Ishikawa (cell line): ENCODE measurements at regions not wholly inside any gene's neighbourhood (a gene's known extent, or its start where the extent isn't known, plus 50 kb on each side); places are given as distances from the start of the nearest gene placed in this dataset.

Experiments used
- CEBPB ChIP-seq: IDR thresholded peaks from 2 replicates; pipeline ENCODE4 v1.6.1; 2012
- CREB1 ChIP-seq: IDR thresholded peaks from 2 replicates; pipeline ENCODE4 v1.6.1; 2012; ENCODE audit warnings: low read depth
- EGR1 ChIP-seq: IDR thresholded peaks from 2 replicates; pipeline ENCODE4 v1.6.1; 2012
- EP300 ChIP-seq: IDR thresholded peaks from 2 replicates; pipeline ENCODE4 v1.6.1; 2012; ENCODE audit warnings: borderline replicate concordance
- FOXM1 ChIP-seq: IDR thresholded peaks from 2 replicates; pipeline ENCODE4 v1.6.1; 2012; ENCODE audit warnings: low read depth, borderline replicate concordance
- MAX ChIP-seq: IDR thresholded peaks from 2 replicates; pipeline ENCODE4 v1.6.1; 2012
- NFIC ChIP-seq: IDR thresholded peaks from 2 replicates; pipeline ENCODE4 v1.6.1; 2012
- RAD21 ChIP-seq: IDR thresholded peaks from 2 replicates; pipeline ENCODE4 v1.6.1; 2012; ENCODE audit warnings: low read depth
- TAF1 ChIP-seq: IDR thresholded peaks from 2 replicates; pipeline ENCODE4 v1.6.1; 2012; ENCODE audit warnings: low read depth, mild to moderate bottlenecking
- TCF12 ChIP-seq: IDR thresholded peaks from 2 replicates; pipeline ENCODE4 v1.6.1; 2012; ENCODE audit warnings: low read depth
- TEAD4 ChIP-seq: IDR thresholded peaks from 2 replicates; pipeline ENCODE4 v1.6.1; 2012
- YY1 ChIP-seq: IDR thresholded peaks from 2 replicates; pipeline ENCODE4 v1.6.1; 2012; ENCODE audit warnings: low read depth
- ZBTB7A ChIP-seq: IDR thresholded peaks from 2 replicates; pipeline ENCODE4 v1.6.1; 2012; ENCODE audit warnings: low read depth
- TF ChIP-seq, protein P1 (sequence below): IDR thresholded peaks from 2 replicates; pipeline ENCODE4 v1.6.1; 2012
- TF ChIP-seq, protein P2 (sequence below): IDR thresholded peaks from 2 replicates; pipeline ENCODE4 v1.6.1; 2012; ENCODE audit warnings: low read depth, mild to moderate bottlenecking

- TF ChIP-seq CREB1 (no peak), EGR1 (no peak), TAF1 (no peak), EP300 (no peak)
These were observed 83.5 kb downstream of the NDUFS5 start for GRCh38 chr1:39109644-39110043.

- no peak for TF ChIP-seq MAX
- TF ChIP-seq, protein P1, sequence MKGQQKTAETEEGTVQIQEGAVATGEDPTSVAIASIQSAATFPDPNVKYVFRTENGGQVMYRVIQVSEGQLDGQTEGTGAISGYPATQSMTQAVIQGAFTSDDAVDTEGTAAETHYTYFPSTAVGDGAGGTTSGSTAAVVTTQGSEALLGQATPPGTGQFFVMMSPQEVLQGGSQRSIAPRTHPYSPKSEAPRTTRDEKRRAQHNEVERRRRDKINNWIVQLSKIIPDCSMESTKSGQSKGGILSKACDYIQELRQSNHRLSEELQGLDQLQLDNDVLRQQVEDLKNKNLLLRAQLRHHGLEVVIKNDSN, result no peak
- no peak for TF ChIP-seq TCF12
- TF ChIP-seq FOXM1, result no peak
- TF ChIP-seq EP300, result no peak
- TF ChIP-seq, protein P2, sequence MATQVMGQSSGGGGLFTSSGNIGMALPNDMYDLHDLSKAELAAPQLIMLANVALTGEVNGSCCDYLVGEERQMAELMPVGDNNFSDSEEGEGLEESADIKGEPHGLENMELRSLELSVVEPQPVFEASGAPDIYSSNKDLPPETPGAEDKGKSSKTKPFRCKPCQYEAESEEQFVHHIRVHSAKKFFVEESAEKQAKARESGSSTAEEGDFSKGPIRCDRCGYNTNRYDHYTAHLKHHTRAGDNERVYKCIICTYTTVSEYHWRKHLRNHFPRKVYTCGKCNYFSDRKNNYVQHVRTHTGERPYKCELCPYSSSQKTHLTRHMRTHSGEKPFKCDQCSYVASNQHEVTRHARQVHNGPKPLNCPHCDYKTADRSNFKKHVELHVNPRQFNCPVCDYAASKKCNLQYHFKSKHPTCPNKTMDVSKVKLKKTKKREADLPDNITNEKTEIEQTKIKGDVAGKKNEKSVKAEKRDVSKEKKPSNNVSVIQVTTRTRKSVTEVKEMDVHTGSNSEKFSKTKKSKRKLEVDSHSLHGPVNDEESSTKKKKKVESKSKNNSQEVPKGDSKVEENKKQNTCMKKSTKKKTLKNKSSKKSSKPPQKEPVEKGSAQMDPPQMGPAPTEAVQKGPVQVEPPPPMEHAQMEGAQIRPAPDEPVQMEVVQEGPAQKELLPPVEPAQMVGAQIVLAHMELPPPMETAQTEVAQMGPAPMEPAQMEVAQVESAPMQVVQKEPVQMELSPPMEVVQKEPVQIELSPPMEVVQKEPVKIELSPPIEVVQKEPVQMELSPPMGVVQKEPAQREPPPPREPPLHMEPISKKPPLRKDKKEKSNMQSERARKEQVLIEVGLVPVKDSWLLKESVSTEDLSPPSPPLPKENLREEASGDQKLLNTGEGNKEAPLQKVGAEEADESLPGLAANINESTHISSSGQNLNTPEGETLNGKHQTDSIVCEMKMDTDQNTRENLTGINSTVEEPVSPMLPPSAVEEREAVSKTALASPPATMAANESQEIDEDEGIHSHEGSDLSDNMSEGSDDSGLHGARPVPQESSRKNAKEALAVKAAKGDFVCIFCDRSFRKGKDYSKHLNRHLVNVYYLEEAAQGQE, result no peak
- TF ChIP-seq YY1, result no peak
- no peak for TF ChIP-seq RAD21
- no peak for TF ChIP-seq NFIC
- TF ChIP-seq TAF1, result no peak
- TF ChIP-seq EGR1, result no peak
- TF ChIP-seq ZBTB7A, result no peak
- no peak for TF ChIP-seq CEBPB
- TF ChIP-seq TEAD4, result no peak
- no peak for TF ChIP-seq CREB1
These were observed 84.2 kb downstream of the NDUFS5 start for GRCh38 chr1:39110325-39110851.

DNA sequence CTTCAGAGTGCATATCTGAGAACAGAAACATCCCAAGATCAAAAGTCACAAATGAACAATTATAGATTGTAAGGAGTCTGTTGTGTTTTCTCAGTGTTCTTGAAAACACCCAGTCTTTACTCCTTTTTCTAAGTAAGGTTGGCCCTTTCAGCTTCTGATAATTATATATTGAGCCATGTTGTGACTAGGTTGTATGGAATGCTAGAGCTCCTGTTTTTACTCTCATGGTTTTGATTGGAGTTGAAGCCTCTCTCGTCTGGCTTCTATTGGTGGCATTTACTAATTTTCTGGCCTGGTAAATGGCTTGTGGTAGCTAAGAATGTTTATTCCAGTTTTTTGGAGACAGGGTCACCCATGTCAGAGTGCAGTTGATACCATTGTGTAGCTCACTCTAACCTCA, 84.7 kb downstream of the NDUFS5 start:
- TF ChIP-seq YY1 (no peak), CEBPB (no peak)

- TF ChIP-seq, protein P1, result no peak
- no peak for TF ChIP-seq FOXM1
- TF ChIP-seq ZBTB7A, result no peak
- TF ChIP-seq CREB1, result no peak
These were observed 87.1 kb downstream of the NDUFS5 start for GRCh38 chr1:39113109-39113743.

GRCh38 chr1:39115271-39116110, 89.0 kb upstream of the MACF1 start:
- TF ChIP-seq, protein P2, result no peak
- TF ChIP-seq YY1 (no peak), TEAD4 (no peak), CREB1 (no peak), NFIC (no peak), FOXM1 (no peak), CEBPB (no peak), MAX (no peak), ZBTB7A (no peak), TAF1 (no peak)
- TF ChIP-seq, protein P1, result no peak

- TF ChIP-seq TCF12, result no peak
- no peak for TF ChIP-seq CREB1
- no peak for TF ChIP-seq MAX
- TF ChIP-seq TEAD4, result no peak
- no peak for TF ChIP-seq EGR1
- TF ChIP-seq CEBPB, result no peak
- TF ChIP-seq RAD21, result no peak
- TF ChIP-seq ZBTB7A, result no peak
- TF ChIP-seq, protein P2, result no peak
- TF ChIP-seq NFIC, result no peak
- no peak for TF ChIP-seq YY1
- TF ChIP-seq FOXM1, result no peak
- TF ChIP-seq, protein P1, result no peak
- no peak for TF ChIP-seq EP300
- no peak for TF ChIP-seq TAF1
These were observed 88.3 kb upstream of the MACF1 start for GRCh38 chr1:39116116-39116607.
